PC-9 (cell line): ENCODE measurements at regions not wholly inside any gene's neighbourhood (a gene's known extent, or its start where the extent isn't known, plus 50 kb on each side); places are given as distances from the start of the nearest gene placed in this dataset.

Experiments
- BruUV-seq: library from RNA; stranded (reverse); fragments of 400-500 nt; replicated peaks from 2 replicates; lab custom pipeline; 2021; lab: Mats Ljungman, UMichigan
- CTCF ChIA-PET: fragments of 300-600 bp; sonication (Branson Sonifier 250); formaldehyde crosslinking; loops from one replicate; lab custom pipeline; 2022; ENCODE audit warnings: antibody characterized with exemption; lab: Charles Lee
- POLR2A ChIA-PET: fragments of 300-600 bp; sonication (Branson Sonifier 250); formaldehyde crosslinking; loops from one replicate; lab custom pipeline; 2022; ENCODE audit warnings: antibody characterized with exemption; ENCODE audit not compliant: unreplicated experiment; lab: Charles Lee
- DNase-seq, 2 experiments: peaks; one replicate each; pipeline versions ENCODE4 v3.0.0 to v3.0.0-alpha.2; 2015 to 2022; ENCODE audit warnings: mixed read lengths in 1 of 2
- H2AFZ ChIP-seq: fragments of 200-600 bp; sonication (generic); 2 replicates; pipeline ENCODE4 v1.8.1; 2017; ENCODE audit warnings: antibody characterized with exemption
- H3F3A ChIP-seq: fragments of 200-600 bp; sonication (generic); 2 replicates; pipeline ENCODE4 v1.8.1; 2017; ENCODE audit warnings: antibody characterized with exemption, mild to moderate bottlenecking, low read depth; ENCODE audit not compliant: insufficient read depth
- H3K27ac ChIP-seq: fragments of 200-600 bp; sonication (generic); 2 replicates; pipeline ENCODE4 v1.6.1; 2016; ENCODE audit warnings: mixed run types
- H3K27me3 ChIP-seq: fragments of 200-600 bp; sonication (generic); 2 replicates; pipeline ENCODE4 v1.6.1; 2016; ENCODE audit warnings: low read depth, mixed run types; ENCODE audit not compliant: insufficient read depth
- H3K36me3 ChIP-seq: fragments of 200-600 bp; sonication (generic); 2 replicates; pipeline ENCODE4 v1.6.1; 2016; ENCODE audit warnings: low read depth, mixed run types
- H3K4me1 ChIP-seq: fragments of 200-600 bp; sonication (generic); replicated peaks from 2 replicates; pipeline ENCODE4 v1.6.1; 2016; ENCODE audit warnings: mixed run types; ENCODE audit not compliant: insufficient read depth
- H3K4me2 ChIP-seq: fragments of 200-600 bp; sonication (generic); 2 replicates; pipeline ENCODE4 v1.6.1; 2017; ENCODE audit warnings: mixed run types
- H3K4me3 ChIP-seq: fragments of 200-600 bp; sonication (generic); 2 replicates; pipeline ENCODE4 v1.6.1; 2016; ENCODE audit warnings: mixed run types
- H3K79me2 ChIP-seq: fragments of 200-600 bp; sonication (generic); 2 replicates; pipeline ENCODE4 v1.6.1; 2017; ENCODE audit warnings: low read depth, mixed run types
- H3K9me2 ChIP-seq: fragments of 200-600 bp; sonication (generic); 2 replicates; pipeline ENCODE4 v1.8.1; 2017; ENCODE audit warnings: mild to moderate bottlenecking; ENCODE audit not compliant: insufficient read depth
- H3K9me3 ChIP-seq: fragments of 200-600 bp; sonication (generic); 2 replicates; pipeline ENCODE4 v1.8.1; 2016; ENCODE audit warnings: low read depth; ENCODE audit not compliant: insufficient read depth
- H4K20me1 ChIP-seq: fragments of 200-600 bp; sonication (generic); 2 replicates; pipeline ENCODE4 v1.8.1; 2017; ENCODE audit not compliant: insufficient read depth
- EZH2 ChIP-seq: fragments of 200-600 bp; sonication (generic); IDR thresholded peaks from 2 replicates; pipeline ENCODE4 v1.8.0; 2017; ENCODE audit warnings: antibody characterized with exemption, low read depth
- intact Hi-C: fragments of 100-400 bp; cut with micrococcal nuclease; formaldehyde crosslinking; loops from one replicate; pipeline ENCODE4 v1.10.0; 2022; ENCODE audit not compliant: unreplicated experiment
- TF ChIP-seq, protein P1 (sequence below): fragments of 200-600 bp; sonication (generic); conservative IDR thresholded peaks from 2 replicates; pipeline ENCODE4 v1.6.1; 2017; ENCODE audit warnings: mixed run types, antibody characterized with exemption, mild to moderate bottlenecking, moderate library complexity

DNA sequence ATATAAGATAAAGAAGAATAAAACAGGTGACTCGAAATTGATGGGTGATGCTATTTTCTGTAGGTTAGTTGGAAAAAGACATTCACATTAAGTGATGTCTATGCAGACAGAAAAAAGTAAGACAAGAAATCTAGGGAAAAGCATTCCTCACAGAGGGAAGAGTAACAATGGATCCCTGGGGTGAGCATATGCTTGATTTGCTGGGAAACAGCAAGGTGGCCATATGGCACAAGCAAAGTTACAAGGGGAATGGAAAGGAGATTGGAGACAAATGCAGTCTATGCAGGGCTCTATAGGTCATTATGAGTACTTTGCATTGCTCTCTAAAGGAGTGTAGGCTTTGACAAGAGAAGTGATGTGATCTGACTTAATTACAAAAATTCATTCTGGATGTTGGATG is 90.9 kb upstream of the ZNF804B start:
- Histone ChIP-seq H3K9me2 (no peaks in the 10 kb centered on the region), H3F3A (0 out of 2 replicates have a peak, but pooled peaks cover 5% of the 10 kb centered on the region), H2AFZ (no peak overlapping the region), H3K27me3 (no peaks in the 10 kb centered on the region), H3K79me2 (no peaks in the 10 kb centered on the region), H3K4me1 (peaks cover 14% of the 10 kb centered on the region), H3K4me2 (no peak overlapping the region), H3K36me3 (no peaks in the 10 kb centered on the region), H3K9me3 (no peaks in the 10 kb centered on the region), H4K20me1 (no peaks in the 10 kb centered on the region), H3K27ac (no peak overlapping the region), H3K4me3 (no peak overlapping the region)
- intact Hi-C loops, result loop anchor here (10.0 kb wide), 1 partner anchor 444 kb away; the partner anchor contains the start of gene SRI
- BruUV-seq, result no TSS peak
- DNase-seq, result no peak
- ChIA-PET POLR2A (no interaction called here), CTCF (no interaction called here)
- no peak for TF ChIP-seq EZH2
- TF ChIP-seq, protein P1, sequence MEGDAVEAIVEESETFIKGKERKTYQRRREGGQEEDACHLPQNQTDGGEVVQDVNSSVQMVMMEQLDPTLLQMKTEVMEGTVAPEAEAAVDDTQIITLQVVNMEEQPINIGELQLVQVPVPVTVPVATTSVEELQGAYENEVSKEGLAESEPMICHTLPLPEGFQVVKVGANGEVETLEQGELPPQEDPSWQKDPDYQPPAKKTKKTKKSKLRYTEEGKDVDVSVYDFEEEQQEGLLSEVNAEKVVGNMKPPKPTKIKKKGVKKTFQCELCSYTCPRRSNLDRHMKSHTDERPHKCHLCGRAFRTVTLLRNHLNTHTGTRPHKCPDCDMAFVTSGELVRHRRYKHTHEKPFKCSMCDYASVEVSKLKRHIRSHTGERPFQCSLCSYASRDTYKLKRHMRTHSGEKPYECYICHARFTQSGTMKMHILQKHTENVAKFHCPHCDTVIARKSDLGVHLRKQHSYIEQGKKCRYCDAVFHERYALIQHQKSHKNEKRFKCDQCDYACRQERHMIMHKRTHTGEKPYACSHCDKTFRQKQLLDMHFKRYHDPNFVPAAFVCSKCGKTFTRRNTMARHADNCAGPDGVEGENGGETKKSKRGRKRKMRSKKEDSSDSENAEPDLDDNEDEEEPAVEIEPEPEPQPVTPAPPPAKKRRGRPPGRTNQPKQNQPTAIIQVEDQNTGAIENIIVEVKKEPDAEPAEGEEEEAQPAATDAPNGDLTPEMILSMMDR, result no peak

DNA sequence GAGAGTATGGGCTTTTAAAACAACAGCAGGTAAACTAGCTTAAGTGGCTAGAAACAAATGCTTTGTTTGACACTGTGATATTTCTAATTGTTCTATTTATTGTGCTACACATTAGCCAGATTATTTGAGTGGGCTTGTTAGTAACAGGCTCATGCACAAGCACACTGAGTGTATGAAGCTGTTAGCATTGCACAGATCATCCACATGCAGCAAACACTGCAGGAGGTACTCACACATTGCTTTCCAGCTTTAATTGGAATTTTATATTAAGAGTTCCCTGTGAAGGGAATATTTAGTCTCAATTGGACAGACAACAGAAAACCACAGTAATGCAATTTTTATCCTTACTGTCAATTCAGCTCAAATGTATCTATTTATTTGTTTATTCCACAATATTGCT is 92.9 kb upstream of the ZNF804B start:
- H2AFZ ChIP-seq, result no peak overlapping the region
- POLR2A ChIA-PET, result no interaction called here
- no peaks in the 10 kb centered on the region for H4K20me1 ChIP-seq
- no peaks in the 10 kb centered on the region for H3K9me2 ChIP-seq
- no peak overlapping the region for H3K27ac ChIP-seq
- TF ChIP-seq EZH2, result no peak
- TF ChIP-seq, protein P1, result no peak
- H3K4me3 ChIP-seq, result no peak overlapping the region
- DNase-seq, result no peak
- H3K36me3 ChIP-seq, result no peaks in the 10 kb centered on the region
- intact Hi-C loops, result loop anchor here (10.0 kb wide), 1 partner anchor 442 kb away; the partner anchor contains the start of gene SRI
- CTCF ChIA-PET, result no interaction called here
- no peaks in the 10 kb centered on the region for H3K9me3 ChIP-seq
- 0 out of 2 replicates have a peak, but pooled peaks cover 5% of the 10 kb centered on the region for H3F3A ChIP-seq
- H3K4me2 ChIP-seq, result no peak overlapping the region
- no TSS peak for BruUV-seq
- H3K4me1 ChIP-seq, result peaks cover 14% of the 10 kb centered on the region
- no peaks in the 10 kb centered on the region for H3K27me3 ChIP-seq
- H3K79me2 ChIP-seq, result no peaks in the 10 kb centered on the region

DNA sequence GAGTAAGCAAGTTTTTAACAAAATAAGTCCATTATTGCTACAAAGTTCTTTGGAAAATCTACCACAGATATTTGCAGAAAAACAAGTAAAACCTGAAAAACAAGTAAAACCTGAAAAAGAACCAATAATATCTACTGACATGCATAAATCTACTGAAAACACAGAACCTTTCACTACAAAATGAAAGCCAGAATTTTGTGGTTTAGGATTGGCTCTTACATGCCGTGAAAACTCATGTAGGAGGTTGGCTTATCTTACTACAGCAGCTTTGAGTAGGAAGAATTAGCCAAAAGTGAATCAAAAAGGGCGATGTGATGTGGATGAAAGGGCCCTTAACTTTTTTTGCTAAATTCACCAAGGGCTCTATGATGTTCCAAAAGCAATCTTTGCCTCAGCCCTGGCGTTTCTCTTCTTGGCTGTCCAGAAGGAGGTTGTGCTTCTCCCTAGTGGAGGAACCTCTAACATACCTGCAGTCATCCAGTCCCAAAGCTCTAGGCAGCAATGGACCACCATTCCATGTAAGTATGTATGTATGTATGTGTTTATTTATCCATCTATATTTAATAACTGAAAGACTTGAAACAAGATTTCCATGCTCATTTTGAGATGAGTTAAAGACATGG is 93.5 kb upstream of the ZNF804B start:
- H3K9me2 ChIP-seq, result no peaks in the 10 kb centered on the region
- no TSS peak for BruUV-seq
- no peaks in the 10 kb centered on the region for H3K36me3 ChIP-seq
- no peak for TF ChIP-seq EZH2
- TF ChIP-seq, protein P1, result no peak
- no peaks in the 10 kb centered on the region for H3K79me2 ChIP-seq
- no peak overlapping the region for H3K4me3 ChIP-seq
- H3K4me1 ChIP-seq, result peaks cover 14% of the 10 kb centered on the region
- no peaks in the 10 kb centered on the region for H4K20me1 ChIP-seq
- no peak overlapping the region for H2AFZ ChIP-seq
- H3K9me3 ChIP-seq, result no peaks in the 10 kb centered on the region
- H3F3A ChIP-seq, result 0 out of 2 replicates have a peak, but pooled peaks cover 5% of the 10 kb centered on the region
- no peak overlapping the region for H3K27ac ChIP-seq
- peak overlapping the region; percentile 25; the same call in 1 of the 2 replicates for H3K4me2 ChIP-seq
- POLR2A ChIA-PET, result no interaction called here
- intact Hi-C loops, result loop anchor here (10.0 kb wide), 1 partner anchor 441 kb away; the partner anchor contains the start of gene SRI
- CTCF ChIA-PET, result no interaction called here
- H3K27me3 ChIP-seq, result no peaks in the 10 kb centered on the region
- peak in 1 of 2 experiments; percentile 53 for DNase-seq
